HepG2 (cell line): ENCODE measurements at regions not wholly inside any gene's neighbourhood (a gene's known extent, or its start where the extent isn't known, plus 50 kb on each side); places are given as distances from the start of the nearest gene placed in this dataset.

Experiments
- ATAC-seq: fragments of 200-7000 bp; cut with Tn5 transposase; 3 replicates; pipeline ENCODE4 v1.9.1; 2020; ENCODE audit warnings: mild to moderate bottlenecking, moderate library complexity
- BruUV-seq: library from RNA; stranded (reverse); fragments of 400-500 nt; replicated peaks from 2 replicates; lab custom pipeline; 2021; lab: Mats Ljungman, UMichigan
- CTCF ChIA-PET: fragments of 300-600 bp; formaldehyde crosslinking; extraction: SDS; loops from one replicate; lab custom pipeline; 2021; ENCODE audit warnings: low total read pairs, inconsistent platforms, low intra/inter-chr PET ratio; lab: Yijun Ruan, JAX
- POLR2A ChIA-PET: fragments of 350-600 bp; sonication (Branson Sonifier 250); formaldehyde crosslinking; loops from one replicate; lab custom pipeline; 2020; ENCODE audit warnings: antibody characterized with exemption, inconsistent platforms; lab: Yijun Ruan, JAX
- DNase-seq: peaks from one replicate; pipeline ENCODE4 v3.0.0-alpha.2; 2015; ENCODE audit warnings: low spot score
- FAIRE-seq: peaks from 3 replicates; lab custom pipeline; 2011; peaks lifted over from hg19 to GRCh38; lab: Jason Lieb, UNC
- H2AFZ ChIP-seq: one replicate; pipeline ENCODE4 v1.6.1; 2011; ENCODE audit warnings: low read length, inconsistent platforms
- H3K27ac ChIP-seq: fragments of 300-600 bp; 3 replicates; pipeline ENCODE4 v1.8.0; 2011; ENCODE audit warnings: mixed run types, mild to moderate bottlenecking, mixed read lengths, low read length, inconsistent platforms; ENCODE audit not compliant: insufficient read depth; ENCODE audit errors: extremely low read length
- H3K27me3 ChIP-seq, 2 experiments: fragments of 200-600 bp in 1 of 2; 2 replicates in 1 of 2; 3 replicates in 1 of 2; pipeline versions ENCODE4 v1.6.0 to v1.8.0; 2011; ENCODE audit warnings: low read length in 2 of 2, mild to moderate bottlenecking in 2 of 2, moderate library complexity in 2 of 2, inconsistent platforms in 1 of 2; ENCODE audit not compliant: insufficient read depth in 2 of 2, control insufficient read depth in 1 of 2
- H3K36me3 ChIP-seq, 2 experiments: fragments of 200-600 bp in 1 of 2; replicated peaks in 1 of 2; 2 replicates in 1 of 2; 3 replicates in 1 of 2; pipeline versions ENCODE4 v1.5.1 to v1.8.0; 2011; ENCODE audit warnings: low read length in 2 of 2, inconsistent platforms in 1 of 2; ENCODE audit not compliant: insufficient read depth in 2 of 2, control insufficient read depth in 1 of 2
- H3K4me1 ChIP-seq: 2 replicates; pipeline ENCODE4 v1.5.1; 2012; ENCODE audit warnings: low read length, inconsistent platforms; ENCODE audit not compliant: insufficient read depth
- H3K4me2 ChIP-seq: 2 replicates; pipeline ENCODE4 v1.6.0; 2011; ENCODE audit warnings: low read depth, low read length, inconsistent platforms
- H3K4me3 ChIP-seq, 3 experiments: fragments of 200-600 bp in 1 of 3; sonication (generic), shearing (Covaris generic) in 1 of 3; replicated peaks in 1 of 3; 2 replicates each; pipeline ENCODE4 v1.5.1; 2011 to 2016; ENCODE audit warnings: low read length in 3 of 3, inconsistent platforms in 2 of 3, low read depth in 2 of 3, mild to moderate bottlenecking in 2 of 3, control low read depth in 1 of 3, mixed read lengths in 1 of 3; ENCODE audit not compliant: insufficient read depth in 1 of 3
- H3K79me2 ChIP-seq: one replicate; pipeline ENCODE4 v1.6.1; 2011; ENCODE audit warnings: low read length, inconsistent platforms; ENCODE audit not compliant: insufficient read depth
- H3K9ac ChIP-seq: 2 replicates; pipeline ENCODE4 v1.6.0; 2011; ENCODE audit warnings: mild to moderate bottlenecking, low read depth, low read length, inconsistent platforms; ENCODE audit not compliant: insufficient read depth
- H3K9me3 ChIP-seq: 2 replicates; pipeline ENCODE4 v1.5.1; 2012; ENCODE audit warnings: mild to moderate bottlenecking, low read length
- H4K20me1 ChIP-seq: 2 replicates; pipeline ENCODE4 v1.6.0; 2011; ENCODE audit warnings: inconsistent platforms, mild to moderate bottlenecking, low read length, moderate library complexity; ENCODE audit not compliant: insufficient read depth
- CEBPB ChIP-seq: IDR thresholded peaks from 2 replicates; pipeline ENCODE4 v1.6.1; 2011; ENCODE audit warnings: low read depth, low read length, improper control_type of control experiment, borderline replicate concordance
- KAT7 ChIP-seq: IDR thresholded peaks from 2 replicates; pipeline ENCODE4 v1.6.1; 2018; ENCODE audit warnings: borderline replicate concordance, missing compliant biosample characterization
- MTA3 ChIP-seq: sonication (generic); formaldehyde crosslinking; IDR thresholded peaks from 2 replicates; pipeline ENCODE4 v1.4.0; 2020; ENCODE audit warnings: missing genetic modification reagents
- NFKB2 ChIP-seq: sonication (generic); formaldehyde crosslinking; IDR thresholded peaks from 2 replicates; pipeline ENCODE4 v1.4.0; 2020; ENCODE audit warnings: missing genetic modification reagents, borderline replicate concordance
- RNF2 ChIP-seq: fragments of 450-650 bp; conservative IDR thresholded peaks from 2 replicates; pipeline ENCODE4 v1.6.1; 2016; ENCODE audit warnings: low read depth
- WIZ ChIP-seq: sonication (generic); formaldehyde crosslinking; IDR thresholded peaks from 2 replicates; pipeline ENCODE4 v1.5.1; 2020; ENCODE audit warnings: mild to moderate bottlenecking, missing genetic modification reagents
- ZNF12 ChIP-seq: sonication (generic); formaldehyde crosslinking; IDR thresholded peaks from 2 replicates; pipeline ENCODE4 v1.5.0; 2020; ENCODE audit warnings: missing genetic modification reagents
- ZNF337 ChIP-seq: sonication (generic); formaldehyde crosslinking; IDR thresholded peaks from 2 replicates; pipeline ENCODE4 v1.5.1; 2020; ENCODE audit warnings: missing genetic modification reagents, low read depth, mild to moderate bottlenecking, borderline replicate concordance
- ZNF441 ChIP-seq: sonication (generic); formaldehyde crosslinking; IDR thresholded peaks from 2 replicates; pipeline ENCODE4 v1.7.0; 2021; ENCODE audit warnings: missing genetic modification reagents, borderline replicate concordance
- ZNF569 ChIP-seq: sonication (generic); formaldehyde crosslinking; IDR thresholded peaks from 2 replicates; pipeline ENCODE4 v1.5.0; 2020; ENCODE audit warnings: mild to moderate bottlenecking, missing genetic modification reagents, moderate library complexity, borderline replicate concordance
- WGBS: methylation state at CpG from one replicate; pipeline ENCODE4 v1.1.6; 2017; ENCODE audit warnings: low lambda C conversion rate; 5-methylcytosine and 5-hydroxymethylcytosine counted together
- in situ Hi-C: cut with HindIII; loops from 2 replicates; pipeline ENCODE4 v1.10.0; 2017; ENCODE audit warnings: low pct_unique_long_range_greater_than_20kb; ENCODE audit not compliant: extremely low pct_ligation_motif_present
- intact Hi-C: fragments of 100-400 bp; cut with micrococcal nuclease; formaldehyde crosslinking; loops from one replicate; pipeline ENCODE4 v1.10.0; 2022; ENCODE audit not compliant: unreplicated experiment
- TF ChIP-seq, protein P1 (sequence below): fragments of 450-650 bp; IDR thresholded peaks from 2 replicates; pipeline ENCODE4 v1.6.1; 2017
- TF ChIP-seq, protein P2 (sequence below): sonication (generic); formaldehyde crosslinking; IDR thresholded peaks from 2 replicates; pipeline ENCODE4 v1.5.0; 2020; ENCODE audit warnings: mild to moderate bottlenecking, missing genetic modification reagents
- TF ChIP-seq, protein P3 (sequence below): sonication (generic); formaldehyde crosslinking; IDR thresholded peaks from 2 replicates; pipeline ENCODE4 v1.5.0; 2020; ENCODE audit warnings: missing genetic modification reagents
- TF ChIP-seq, protein P4 (sequence below): sonication (generic); formaldehyde crosslinking; IDR thresholded peaks from 2 replicates; pipeline ENCODE4 v1.8.0; 2022; ENCODE audit warnings: low read depth, missing genetic modification reagents

DNA sequence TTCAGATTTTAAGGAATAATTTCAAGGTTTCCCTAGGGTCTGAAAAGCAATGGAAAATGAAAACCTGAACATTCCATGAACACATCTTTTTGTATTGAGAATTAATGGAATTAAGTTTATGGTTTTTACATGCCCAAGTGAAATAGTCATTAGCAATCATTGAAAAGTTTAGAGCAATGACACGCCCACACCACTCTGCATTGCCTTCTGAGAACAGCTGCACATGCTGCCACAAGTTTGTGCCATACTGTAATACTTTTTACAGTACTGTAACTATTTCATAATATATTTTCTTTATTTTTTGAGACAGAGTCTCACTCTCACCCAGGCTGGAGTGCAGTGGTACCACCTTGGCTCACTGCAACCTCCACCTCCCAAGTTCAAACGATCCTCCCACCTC is 345.2 kb upstream of the PMFBP1 start:
- DNase-seq = no peak
- intact Hi-C loops = no loop called here
- BruUV-seq = no TSS peak

DNA sequence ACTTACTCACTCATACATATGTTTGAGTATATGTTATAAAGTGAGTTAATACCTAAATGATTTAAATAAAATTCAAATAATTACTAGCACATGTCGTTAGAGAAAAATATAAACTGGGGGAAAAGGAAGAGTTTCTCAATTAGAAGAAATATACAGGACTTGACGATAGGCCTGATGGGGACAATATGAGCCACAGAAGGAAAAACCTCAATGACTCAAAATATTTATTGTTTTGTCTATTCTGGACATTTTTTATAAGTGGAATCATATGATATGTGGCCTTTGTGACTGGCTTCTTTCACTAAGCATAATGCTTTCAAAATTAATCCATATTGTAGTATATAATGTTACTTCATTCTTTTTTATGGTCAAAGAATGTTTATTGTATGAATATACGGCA is 339.2 kb upstream of the PMFBP1 start:
- intact Hi-C loops (no loop called here), in situ Hi-C loops (loop anchor here (25.0 kb wide), 2 partner anchors 326 to 676 kb away; no protein-coding TSS in a partner anchor)
- Histone ChIP-seq H2AFZ (no peak overlapping the region), H3K27ac (no peak overlapping the region), H3K4me1 (no peaks in the 10 kb centered on the region), H3K4me3 (no peak overlapping the region), H3K9ac (no peak overlapping the region), H3K27me3 (no peaks in the 10 kb centered on the region), H3K36me3 (no peaks in the 10 kb centered on the region; a peak in 1 of 5 replicates), H4K20me1 (no peaks in the 10 kb centered on the region), H3K9me3 (no peaks in the 10 kb centered on the region), H3K79me2 (no peaks in the 10 kb centered on the region), H3K4me2 (no peak overlapping the region)
- CTCF ChIA-PET = no interaction called here
- TF ChIP-seq MTA3 (CRISPR knock-in tag) (no peak), RNF2 (no peak)
- TF ChIP-seq, protein P1, sequence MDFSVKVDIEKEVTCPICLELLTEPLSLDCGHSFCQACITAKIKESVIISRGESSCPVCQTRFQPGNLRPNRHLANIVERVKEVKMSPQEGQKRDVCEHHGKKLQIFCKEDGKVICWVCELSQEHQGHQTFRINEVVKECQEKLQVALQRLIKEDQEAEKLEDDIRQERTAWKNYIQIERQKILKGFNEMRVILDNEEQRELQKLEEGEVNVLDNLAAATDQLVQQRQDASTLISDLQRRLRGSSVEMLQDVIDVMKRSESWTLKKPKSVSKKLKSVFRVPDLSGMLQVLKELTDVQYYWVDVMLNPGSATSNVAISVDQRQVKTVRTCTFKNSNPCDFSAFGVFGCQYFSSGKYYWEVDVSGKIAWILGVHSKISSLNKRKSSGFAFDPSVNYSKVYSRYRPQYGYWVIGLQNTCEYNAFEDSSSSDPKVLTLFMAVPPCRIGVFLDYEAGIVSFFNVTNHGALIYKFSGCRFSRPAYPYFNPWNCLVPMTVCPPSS = no peak
- TF ChIP-seq, protein P2, sequence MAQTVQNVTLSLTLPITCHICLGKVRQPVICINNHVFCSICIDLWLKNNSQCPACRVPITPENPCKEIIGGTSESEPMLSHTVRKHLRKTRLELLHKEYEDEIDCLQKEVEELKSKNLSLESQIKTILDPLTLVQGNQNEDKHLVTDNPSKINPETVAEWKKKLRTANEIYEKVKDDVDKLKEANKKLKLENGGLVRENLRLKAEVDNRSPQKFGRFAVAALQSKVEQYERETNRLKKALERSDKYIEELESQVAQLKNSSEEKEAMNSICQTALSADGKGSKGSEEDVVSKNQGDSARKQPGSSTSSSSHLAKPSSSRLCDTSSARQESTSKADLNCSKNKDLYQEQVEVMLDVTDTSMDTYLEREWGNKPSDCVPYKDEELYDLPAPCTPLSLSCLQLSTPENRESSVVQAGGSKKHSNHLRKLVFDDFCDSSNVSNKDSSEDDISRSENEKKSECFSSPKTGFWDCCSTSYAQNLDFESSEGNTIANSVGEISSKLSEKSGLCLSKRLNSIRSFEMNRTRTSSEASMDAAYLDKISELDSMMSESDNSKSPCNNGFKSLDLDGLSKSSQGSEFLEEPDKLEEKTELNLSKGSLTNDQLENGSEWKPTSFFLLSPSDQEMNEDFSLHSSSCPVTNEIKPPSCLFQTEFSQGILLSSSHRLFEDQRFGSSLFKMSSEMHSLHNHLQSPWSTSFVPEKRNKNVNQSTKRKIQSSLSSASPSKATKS (CRISPR knock-in tag) = no peak
- TF ChIP-seq, protein P3, sequence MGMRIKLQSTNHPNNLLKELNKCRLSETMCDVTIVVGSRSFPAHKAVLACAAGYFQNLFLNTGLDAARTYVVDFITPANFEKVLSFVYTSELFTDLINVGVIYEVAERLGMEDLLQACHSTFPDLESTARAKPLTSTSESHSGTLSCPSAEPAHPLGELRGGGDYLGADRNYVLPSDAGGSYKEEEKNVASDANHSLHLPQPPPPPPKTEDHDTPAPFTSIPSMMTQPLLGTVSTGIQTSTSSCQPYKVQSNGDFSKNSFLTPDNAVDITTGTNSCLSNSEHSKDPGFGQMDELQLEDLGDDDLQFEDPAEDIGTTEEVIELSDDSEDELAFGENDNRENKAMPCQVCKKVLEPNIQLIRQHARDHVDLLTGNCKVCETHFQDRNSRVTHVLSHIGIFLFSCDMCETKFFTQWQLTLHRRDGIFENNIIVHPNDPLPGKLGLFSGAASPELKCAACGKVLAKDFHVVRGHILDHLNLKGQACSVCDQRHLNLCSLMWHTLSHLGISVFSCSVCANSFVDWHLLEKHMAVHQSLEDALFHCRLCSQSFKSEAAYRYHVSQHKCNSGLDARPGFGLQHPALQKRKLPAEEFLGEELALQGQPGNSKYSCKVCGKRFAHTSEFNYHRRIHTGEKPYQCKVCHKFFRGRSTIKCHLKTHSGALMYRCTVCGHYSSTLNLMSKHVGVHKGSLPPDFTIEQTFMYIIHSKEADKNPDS (CRISPR knock-in tag) = no peak
- WGBS = 94% methylated on average over 3 of the region's 3 CpGs
- POLR2A ChIA-PET = no interaction called here
- BruUV-seq = no TSS peak
- no peak for FAIRE-seq
- ATAC-seq = no peak
- no peak for DNase-seq

More for the DNA sequence above, 345.2 kb upstream of the PMFBP1 start:
- peaks cover 8% of the 10 kb centered on the region for H3K9me3 ChIP-seq
- FAIRE-seq (no peak), ATAC-seq (no peak)
- no peaks in the 10 kb centered on the region for H3K4me1 ChIP-seq
- H3K9ac ChIP-seq = no peak overlapping the region
- H3K79me2 ChIP-seq = no peaks in the 10 kb centered on the region
- H3K27me3 ChIP-seq = no peaks in the 10 kb centered on the region
- no peak overlapping the region for H3K4me2 ChIP-seq
- H2AFZ ChIP-seq = no peak overlapping the region
- peaks cover under 1 to 6% of the 10 kb centered on the region in 2 experiments; a peak in 3 of 5 replicates for H3K36me3 ChIP-seq
- H4K20me1 ChIP-seq = no peaks in the 10 kb centered on the region
- CTCF ChIA-PET = no interaction called here
- H3K27ac ChIP-seq = no peak overlapping the region
- POLR2A ChIA-PET = no interaction called here
- TF ChIP-seq WIZ = no peak
- TF ChIP-seq ZNF569 (CRISPR knock-in tag) = no peak
- no peak for TF ChIP-seq CEBPB
- TF ChIP-seq NFKB2 (CRISPR knock-in tag) = no peak
- TF ChIP-seq ZNF441 = no peak
- no peak for TF ChIP-seq ZNF12 (CRISPR knock-in tag)
- no peak for TF ChIP-seq ZNF337 (CRISPR knock-in tag)
- no peak for TF ChIP-seq KAT7
- TF ChIP-seq, protein P4, sequence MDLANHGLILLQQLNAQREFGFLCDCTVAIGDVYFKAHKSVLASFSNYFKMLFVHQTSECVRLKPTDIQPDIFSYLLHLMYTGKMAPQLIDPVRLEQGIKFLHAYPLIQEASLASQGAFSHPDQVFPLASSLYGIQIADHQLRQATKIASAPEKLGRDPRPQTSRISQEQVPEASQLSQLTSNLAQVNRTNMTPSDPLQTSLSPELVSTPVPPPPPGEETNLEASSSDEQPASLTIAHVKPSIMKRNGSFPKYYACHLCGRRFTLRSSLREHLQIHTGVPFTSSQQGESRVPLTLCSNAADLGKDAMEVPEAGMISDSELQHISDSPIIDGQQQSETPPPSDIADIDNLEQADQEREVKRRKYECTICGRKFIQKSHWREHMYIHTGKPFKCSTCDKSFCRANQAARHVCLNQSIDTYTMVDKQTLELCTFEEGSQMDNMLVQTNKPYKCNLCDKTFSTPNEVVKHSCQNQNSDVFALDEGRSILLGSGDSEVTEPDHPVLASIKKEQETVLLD = no peak
- 94% methylated on average over 2 of the region's 2 CpGs for WGBS
- in situ Hi-C loops = loop anchor here (25.0 kb wide), 2 partner anchors 320 to 670 kb away; no protein-coding TSS in a partner anchor
- no peak overlapping the region for H3K4me3 ChIP-seq
